Lower leg skin (tissue), 3 donors: ENCODE measurements at regions not wholly inside any gene's neighbourhood (a gene's known extent, or its start where the extent isn't known, plus 50 kb on each side); places are given as distances from the start of the nearest gene placed in this dataset.

Source experiments
- POLR2A ChIP-seq, 2 donors: fragments of 450-650 bp; IDR thresholded peaks; one replicate each; pipeline ENCODE4 v1.6.1; 2016 to 2017; ENCODE audit warnings: antibody characterized with exemption in 2 of 2, mild to moderate bottlenecking in 1 of 2, moderate library complexity in 1 of 2
- TF ChIP-seq, protein P1 (sequence below), 3 donors: fragments of 450-650 bp; IDR thresholded peaks; one replicate each; pipeline ENCODE4 v1.5.1; 2016; ENCODE audit warnings: antibody characterized with exemption in 3 of 3, mild to moderate bottlenecking in 3 of 3, moderate library complexity in 2 of 3

DNA sequence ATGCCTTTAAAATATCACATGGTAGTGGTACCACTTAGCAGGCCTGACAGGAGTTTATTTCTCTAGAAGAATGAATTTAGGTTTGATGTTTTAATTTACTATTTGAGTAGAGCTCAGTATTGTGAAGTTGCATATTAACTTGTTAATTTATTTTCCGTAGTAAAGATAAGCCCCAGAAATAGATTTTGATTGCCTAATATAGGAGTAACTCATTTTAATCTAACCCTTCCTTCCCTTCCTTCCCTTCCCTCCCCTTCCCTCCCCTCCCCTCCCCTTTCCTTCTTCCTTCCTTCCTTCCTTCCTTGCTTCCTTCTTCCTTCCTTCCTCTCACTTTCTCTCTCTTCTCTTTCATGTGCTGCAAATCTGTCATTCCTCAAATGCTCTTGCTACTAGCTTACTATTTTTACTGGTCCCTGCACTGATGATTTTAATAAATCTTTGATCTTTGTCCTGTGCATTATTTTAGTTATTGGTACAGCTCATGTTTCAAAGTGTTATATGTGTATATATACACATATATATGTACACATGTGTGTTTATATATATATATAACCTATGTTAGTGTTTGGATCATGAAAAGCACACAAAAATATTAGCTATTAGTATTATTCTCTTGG, 862.6 kb upstream of the CNTNAP5 start:
- no peak for TF ChIP-seq POLR2A (IDR thresholded peaks at IDR 0.05)
- TF ChIP-seq, protein P1, sequence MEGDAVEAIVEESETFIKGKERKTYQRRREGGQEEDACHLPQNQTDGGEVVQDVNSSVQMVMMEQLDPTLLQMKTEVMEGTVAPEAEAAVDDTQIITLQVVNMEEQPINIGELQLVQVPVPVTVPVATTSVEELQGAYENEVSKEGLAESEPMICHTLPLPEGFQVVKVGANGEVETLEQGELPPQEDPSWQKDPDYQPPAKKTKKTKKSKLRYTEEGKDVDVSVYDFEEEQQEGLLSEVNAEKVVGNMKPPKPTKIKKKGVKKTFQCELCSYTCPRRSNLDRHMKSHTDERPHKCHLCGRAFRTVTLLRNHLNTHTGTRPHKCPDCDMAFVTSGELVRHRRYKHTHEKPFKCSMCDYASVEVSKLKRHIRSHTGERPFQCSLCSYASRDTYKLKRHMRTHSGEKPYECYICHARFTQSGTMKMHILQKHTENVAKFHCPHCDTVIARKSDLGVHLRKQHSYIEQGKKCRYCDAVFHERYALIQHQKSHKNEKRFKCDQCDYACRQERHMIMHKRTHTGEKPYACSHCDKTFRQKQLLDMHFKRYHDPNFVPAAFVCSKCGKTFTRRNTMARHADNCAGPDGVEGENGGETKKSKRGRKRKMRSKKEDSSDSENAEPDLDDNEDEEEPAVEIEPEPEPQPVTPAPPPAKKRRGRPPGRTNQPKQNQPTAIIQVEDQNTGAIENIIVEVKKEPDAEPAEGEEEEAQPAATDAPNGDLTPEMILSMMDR (IDR thresholded peaks at IDR 0.05), result no peak
